Activated naive CD8-positive, alpha-beta T cell treated with anti-CD3 and anti-CD28 coated beads, Interleukin-2, amount 50 U/mL, for 24 hours (primary cell): ENCODE measurements at regions not wholly inside any gene's neighbourhood (a gene's known extent, or its start where the extent isn't known, plus 50 kb on each side); places are given as distances from the start of the nearest gene placed in this dataset.

Experiments used
- ATAC-seq: fragments of 150-1000 bp; cut with Tn5 transposase; one replicate; pipeline ENCODE4 v1.10.0; 2021
- DNase-seq: peaks from one replicate; pipeline ENCODE4 v3.0.0; 2021
- H3K27ac Mint-ChIP-seq: one replicate; pipeline ENCODE4 v1.8.0; 2021; ENCODE audit warnings: mild to moderate bottlenecking, mixed read lengths
- H3K27me3 Mint-ChIP-seq: one replicate; pipeline ENCODE4 v1.8.0; 2021; ENCODE audit warnings: mixed read lengths
- H3K36me3 Mint-ChIP-seq: one replicate; pipeline ENCODE4 v1.8.0; 2021; ENCODE audit warnings: low read depth, mixed read lengths
- H3K4me1 Mint-ChIP-seq: one replicate; pipeline ENCODE4 v1.8.0; 2021; ENCODE audit warnings: mixed read lengths
- H3K4me3 Mint-ChIP-seq: one replicate; pipeline ENCODE4 v1.8.0; 2021; ENCODE audit warnings: mild to moderate bottlenecking, moderate library complexity, mixed read lengths
- H3K9me3 Mint-ChIP-seq: one replicate; pipeline ENCODE4 v1.8.0; 2021; ENCODE audit warnings: mixed read lengths

DNA sequence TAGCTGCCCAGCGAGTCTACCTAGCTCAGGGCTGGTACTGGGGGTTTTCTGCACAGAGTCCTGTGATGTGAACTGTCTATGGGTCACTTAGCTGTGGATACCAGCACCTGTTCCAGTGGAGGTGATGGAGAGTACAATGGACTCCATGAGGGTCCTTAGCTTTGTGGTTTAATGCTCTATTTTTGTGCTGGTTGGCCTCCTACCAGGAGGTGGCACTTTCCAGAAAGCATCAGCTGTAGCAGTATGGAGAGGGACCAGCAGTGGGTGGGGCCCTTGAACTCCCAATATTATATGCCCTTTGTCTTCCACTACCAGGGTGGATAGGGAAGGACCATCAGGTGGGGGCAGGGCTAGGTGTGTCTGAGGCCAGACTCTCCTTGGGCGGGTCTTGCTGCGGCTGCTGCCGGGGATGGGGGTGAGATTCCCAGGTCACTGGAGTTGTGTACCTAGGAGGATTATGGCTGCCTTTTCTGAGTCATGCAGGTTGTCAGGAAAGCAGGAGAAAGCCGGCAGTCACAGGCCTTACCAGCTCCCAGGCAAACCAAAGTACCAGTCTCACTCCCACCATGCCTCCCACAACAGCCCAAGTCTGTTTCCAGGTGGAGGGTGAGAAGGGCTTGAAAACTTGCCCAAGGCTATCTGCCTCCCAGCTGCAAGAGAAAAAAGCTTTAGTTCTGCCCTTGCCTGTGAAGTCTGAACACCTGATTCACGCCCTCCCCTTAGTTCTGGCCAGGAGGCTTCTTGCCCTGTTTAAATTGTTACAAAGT is 163.0 kb upstream of the NUDT4 start:
- no peak for DNase-seq
- Mint-ChIP-seq H3K36me3 (no peaks in the 10 kb centered on the region), H3K9me3 (no peaks in the 10 kb centered on the region), H3K4me1 (no peaks in the 10 kb centered on the region), H3K4me3 (no peak overlapping the region), H3K27ac (no peak overlapping the region), H3K27me3 (no peaks in the 10 kb centered on the region)
- ATAC-seq: no peak

DNA sequence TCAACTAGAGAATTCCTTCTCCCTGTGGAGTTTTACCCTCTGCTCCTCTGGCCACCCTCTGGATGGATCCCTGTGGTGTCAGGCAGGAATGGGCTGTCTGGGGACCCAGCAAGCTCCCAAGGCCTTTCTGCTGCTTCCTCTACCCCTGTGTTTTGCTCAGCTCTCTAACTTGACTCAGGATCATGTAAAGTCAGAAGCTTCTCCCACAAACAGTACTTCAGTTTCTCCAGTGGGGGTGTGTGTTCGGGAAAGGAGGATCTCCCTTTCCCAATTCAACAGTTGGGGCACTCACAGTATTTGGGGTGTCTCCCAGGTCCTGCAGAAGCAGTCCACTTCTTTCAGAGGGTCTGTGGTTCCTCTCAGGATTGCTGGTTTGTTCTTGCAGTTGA is 162.4 kb upstream of the NUDT4 start:
- no peak for DNase-seq
- Mint-ChIP-seq H3K36me3 (no peaks in the 10 kb centered on the region), H3K4me1 (no peaks in the 10 kb centered on the region), H3K27me3 (no peaks in the 10 kb centered on the region), H3K9me3 (no peaks in the 10 kb centered on the region), H3K27ac (no peak overlapping the region), H3K4me3 (no peak overlapping the region)
- no peak for ATAC-seq

DNA sequence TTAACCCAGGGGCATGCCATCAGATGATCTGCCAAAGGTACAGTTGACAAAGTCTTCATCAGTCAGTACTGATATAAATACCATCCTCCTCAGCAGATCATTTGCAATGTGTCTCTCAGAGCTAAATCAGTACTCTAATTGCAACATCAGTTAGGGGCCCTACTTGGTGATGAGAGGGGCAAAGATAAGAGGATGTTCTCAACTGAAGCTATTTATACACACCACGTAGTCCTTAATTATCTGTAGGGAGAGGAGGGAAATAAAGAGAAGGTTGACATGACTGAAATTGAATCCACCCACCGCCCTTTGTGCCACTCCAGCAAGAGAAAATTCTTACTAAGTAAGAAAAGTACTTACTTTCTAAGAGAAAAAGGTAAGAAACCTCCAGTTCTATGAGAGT is 157.8 kb upstream of the NUDT4 start:
- ATAC-seq (no peak), DNase-seq (no peak)
- Mint-ChIP-seq H3K4me3 (no peak overlapping the region), H3K27ac (no peak overlapping the region), H3K27me3 (no peaks in the 10 kb centered on the region), H3K9me3 (peaks cover 7% of the 10 kb centered on the region), H3K36me3 (no peaks in the 10 kb centered on the region), H3K4me1 (peaks cover 1% of the 10 kb centered on the region)

DNA sequence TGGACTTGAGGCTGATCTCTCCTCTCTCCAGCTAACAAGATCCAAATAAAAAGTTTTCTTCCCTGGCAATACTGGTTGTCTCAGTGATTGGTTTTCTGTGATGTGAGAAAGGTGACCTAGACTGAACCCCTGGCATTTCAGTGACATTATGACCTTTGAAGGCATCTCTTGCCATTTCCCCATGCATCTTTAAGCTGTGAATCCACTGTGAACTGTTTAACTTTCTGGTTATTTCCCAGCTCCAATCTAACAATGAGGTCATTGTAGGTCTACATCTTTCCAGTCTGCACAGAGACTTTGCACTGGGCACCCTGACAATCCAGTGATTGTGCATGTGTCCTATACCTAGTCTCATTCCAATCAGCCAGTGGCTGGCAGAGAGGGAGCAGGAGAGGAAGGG is 155.9 kb upstream of the NUDT4 start:
- H3K27ac Mint-ChIP-seq: no peak overlapping the region
- no peak for DNase-seq
- H3K4me3 Mint-ChIP-seq: no peak overlapping the region
- H3K4me1 Mint-ChIP-seq: peaks cover 1% of the 10 kb centered on the region
- H3K36me3 Mint-ChIP-seq: no peaks in the 10 kb centered on the region
- H3K9me3 Mint-ChIP-seq: peaks cover 7% of the 10 kb centered on the region
- no peaks in the 10 kb centered on the region for H3K27me3 Mint-ChIP-seq
- no peak for ATAC-seq

DNA sequence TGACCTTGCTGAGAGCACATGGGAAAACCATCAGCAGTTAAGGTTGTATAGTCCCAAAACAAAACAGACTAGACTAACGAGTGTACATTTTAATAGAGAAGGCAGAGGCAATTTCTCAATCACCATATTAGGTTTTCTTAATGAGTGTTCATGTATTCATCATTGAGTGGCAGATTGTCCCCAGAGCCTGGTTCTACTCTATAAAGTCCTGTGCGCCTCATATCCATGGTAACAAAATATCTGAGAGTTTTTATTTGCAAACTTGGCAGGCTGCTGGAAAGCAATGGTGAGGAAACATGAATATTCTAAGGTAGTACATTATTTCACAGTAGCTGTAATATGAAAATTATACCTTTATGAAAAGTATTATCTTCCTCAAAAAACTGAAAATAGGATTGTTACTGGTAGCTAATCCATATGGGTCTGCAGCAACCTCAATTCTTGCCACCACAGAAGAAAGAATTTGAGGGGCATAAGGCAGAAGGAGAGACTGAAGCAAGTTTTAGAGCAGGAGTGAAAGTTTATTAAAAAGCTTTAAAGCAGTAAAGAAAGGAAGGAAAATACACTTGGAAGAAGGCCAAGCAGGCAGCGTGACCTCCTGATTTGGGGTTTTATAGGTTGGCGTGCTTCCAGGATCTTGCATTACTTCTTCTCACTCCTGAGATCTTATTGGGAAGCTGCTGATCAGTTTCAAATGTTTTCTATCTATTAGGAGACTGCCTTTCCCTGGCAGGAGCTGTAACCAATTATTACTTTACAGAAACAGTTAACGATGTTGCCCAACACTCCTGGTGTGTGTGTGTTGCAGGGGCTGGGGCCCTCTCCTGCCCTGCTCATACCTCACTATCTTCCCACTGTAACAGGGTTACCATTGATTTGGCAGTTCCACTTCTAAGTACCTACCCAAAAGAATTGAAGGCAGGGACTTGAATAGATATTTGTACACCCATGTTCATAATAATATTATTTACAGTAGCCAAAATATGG is 154.0 kb upstream of the NUDT4 start:
- ATAC-seq (no peak), DNase-seq (no peak)
- Mint-ChIP-seq H3K27ac (no peak overlapping the region), H3K9me3 (peaks cover 14% of the 10 kb centered on the region), H3K36me3 (no peaks in the 10 kb centered on the region), H3K27me3 (no peaks in the 10 kb centered on the region), H3K4me1 (peaks cover 1% of the 10 kb centered on the region), H3K4me3 (no peak overlapping the region)

DNA sequence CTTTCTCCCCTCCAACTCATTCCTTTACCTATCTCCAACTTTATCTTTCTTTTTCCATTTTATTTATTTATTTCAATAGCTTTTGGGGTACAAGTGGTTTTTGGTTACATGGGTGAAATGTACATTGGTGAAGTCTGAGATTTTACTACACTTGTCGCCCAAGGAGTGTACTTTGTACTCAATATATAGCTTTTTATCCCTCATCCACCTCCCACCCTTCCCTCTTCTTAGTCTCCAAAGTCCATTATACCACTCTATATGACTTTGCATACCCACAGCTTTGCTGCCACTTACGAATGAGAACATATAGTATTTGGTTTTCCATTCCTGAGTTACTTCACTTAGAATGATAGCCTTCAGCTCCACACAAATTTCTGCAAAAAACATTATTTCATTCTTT is 152.6 kb upstream of the NUDT4 start:
- Mint-ChIP-seq H3K4me1 (peaks cover 1% of the 10 kb centered on the region), H3K27ac (no peak overlapping the region), H3K36me3 (no peaks in the 10 kb centered on the region), H3K27me3 (no peaks in the 10 kb centered on the region), H3K9me3 (peaks cover 14% of the 10 kb centered on the region), H3K4me3 (no peak overlapping the region)
- DNase-seq (no peak), ATAC-seq (no peak)

DNA sequence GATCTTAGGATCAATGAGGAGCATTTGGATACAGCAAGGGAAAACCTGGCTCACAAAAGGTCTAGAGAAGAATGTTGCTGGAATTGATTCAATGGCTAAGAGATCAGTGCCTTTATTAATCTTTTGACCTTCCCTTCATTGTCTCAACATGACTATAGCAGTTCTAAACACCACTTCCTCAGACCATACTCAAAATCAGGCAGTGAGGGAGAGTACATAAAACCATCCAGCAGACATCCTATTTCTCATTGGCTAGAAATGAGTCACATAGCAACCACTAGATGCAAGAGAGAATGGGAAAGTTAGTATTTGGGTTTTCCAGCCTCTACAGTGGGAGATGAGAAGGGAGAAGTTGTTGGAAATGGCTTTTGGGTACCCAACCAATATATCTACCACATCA is 151.4 kb upstream of the NUDT4 start:
- Mint-ChIP-seq H3K36me3 (no peaks in the 10 kb centered on the region), H3K9me3 (peaks cover 13% of the 10 kb centered on the region), H3K27ac (no peak overlapping the region), H3K4me1 (peaks cover 1% of the 10 kb centered on the region), H3K27me3 (no peaks in the 10 kb centered on the region), H3K4me3 (no peak overlapping the region)
- DNase-seq (no peak), ATAC-seq (no peak)

DNA sequence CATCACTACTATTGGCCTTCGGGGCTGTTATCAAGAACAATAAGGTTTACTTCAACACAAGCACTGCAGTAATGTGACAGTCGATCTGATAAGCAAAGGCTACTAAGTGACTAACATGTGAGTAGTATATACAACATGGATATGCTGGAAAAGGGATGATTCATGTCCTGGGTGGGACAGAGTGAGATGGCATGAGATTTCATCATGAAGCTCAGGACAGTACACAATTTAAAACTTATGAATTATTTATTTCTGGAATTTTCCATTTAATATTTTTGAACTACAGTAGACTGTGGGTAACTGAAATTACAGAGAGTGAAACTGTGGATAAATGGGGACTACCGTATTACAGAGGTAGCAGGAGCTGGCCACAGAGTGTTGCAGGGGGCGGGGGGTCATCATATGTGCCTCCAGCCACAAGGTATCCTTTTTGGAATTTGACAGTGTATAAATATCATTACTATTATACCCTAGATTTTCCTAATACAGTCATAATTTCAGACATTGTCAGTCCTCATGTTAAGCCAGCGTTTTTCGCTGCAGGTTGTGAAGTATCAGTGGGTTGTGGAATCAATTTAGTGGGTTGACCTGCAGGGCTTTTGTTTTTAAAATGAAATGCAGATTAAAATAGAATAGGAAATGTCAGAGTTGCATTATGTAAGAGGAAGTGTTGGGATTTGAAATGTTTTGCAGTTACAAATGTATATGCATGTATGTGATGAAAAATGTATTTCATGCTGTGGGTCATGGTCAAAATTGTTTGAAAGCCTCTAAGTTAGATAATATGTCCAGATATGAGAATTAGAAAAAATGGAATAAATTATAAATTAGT is 148.0 kb upstream of the NUDT4 start:
- ATAC-seq: no peak
- peaks cover 7% of the 10 kb centered on the region for H3K9me3 Mint-ChIP-seq
- no peaks in the 10 kb centered on the region for H3K27me3 Mint-ChIP-seq
- no peaks in the 10 kb centered on the region for H3K4me1 Mint-ChIP-seq
- DNase-seq: no peak
- H3K36me3 Mint-ChIP-seq: no peaks in the 10 kb centered on the region
- H3K27ac Mint-ChIP-seq: no peak overlapping the region
- H3K4me3 Mint-ChIP-seq: no peak overlapping the region

DNA sequence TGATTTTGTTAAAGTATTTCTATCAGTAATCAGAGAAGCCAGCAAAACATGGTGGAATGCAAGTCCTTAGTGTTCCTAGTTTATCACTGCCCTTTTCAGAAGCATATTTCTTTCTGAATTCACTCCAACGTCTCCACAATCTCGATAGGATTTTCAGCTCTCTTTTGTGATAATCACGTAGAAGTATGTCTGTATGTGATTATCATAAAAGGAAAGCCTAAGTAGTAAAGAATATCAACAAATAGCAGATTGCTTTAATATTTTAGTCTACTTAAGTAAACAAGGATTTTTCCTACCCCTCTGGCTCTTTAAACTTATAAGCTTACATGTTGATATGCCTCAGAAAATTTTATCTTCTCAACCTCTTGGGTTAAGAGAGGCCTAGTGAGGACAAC is 147.4 kb upstream of the NUDT4 start:
- Mint-ChIP-seq H3K4me3 (no peak overlapping the region), H3K27ac (no peak overlapping the region), H3K27me3 (no peaks in the 10 kb centered on the region), H3K4me1 (no peaks in the 10 kb centered on the region), H3K9me3 (peaks cover 7% of the 10 kb centered on the region), H3K36me3 (no peaks in the 10 kb centered on the region)
- DNase-seq (no peak), ATAC-seq (no peak)

DNA sequence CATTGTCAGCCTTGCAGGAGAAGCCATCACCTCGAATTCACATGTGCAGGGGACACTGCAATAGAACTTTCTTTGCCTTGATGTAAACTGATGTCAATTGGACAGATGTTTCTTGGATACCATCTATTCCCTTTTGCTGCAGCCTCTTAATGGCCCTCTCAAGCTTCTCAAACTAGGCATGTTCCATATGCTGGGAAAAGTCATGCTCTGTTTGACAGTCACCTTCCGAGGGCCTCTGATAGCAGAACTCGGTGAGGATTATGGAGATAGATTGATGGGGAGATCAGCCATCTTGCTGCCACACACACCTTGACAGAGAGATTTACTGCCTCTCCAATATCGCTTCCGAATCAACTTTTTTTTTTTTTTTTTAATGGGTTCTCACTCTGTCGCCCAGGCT is 145.8 kb upstream of the NUDT4 start:
- no peak overlapping the region for H3K27ac Mint-ChIP-seq
- H3K36me3 Mint-ChIP-seq: no peaks in the 10 kb centered on the region
- no peaks in the 10 kb centered on the region for H3K27me3 Mint-ChIP-seq
- H3K9me3 Mint-ChIP-seq: peaks cover 7% of the 10 kb centered on the region
- ATAC-seq: no peak
- DNase-seq: no peak
- no peak overlapping the region for H3K4me3 Mint-ChIP-seq
- no peaks in the 10 kb centered on the region for H3K4me1 Mint-ChIP-seq

DNA sequence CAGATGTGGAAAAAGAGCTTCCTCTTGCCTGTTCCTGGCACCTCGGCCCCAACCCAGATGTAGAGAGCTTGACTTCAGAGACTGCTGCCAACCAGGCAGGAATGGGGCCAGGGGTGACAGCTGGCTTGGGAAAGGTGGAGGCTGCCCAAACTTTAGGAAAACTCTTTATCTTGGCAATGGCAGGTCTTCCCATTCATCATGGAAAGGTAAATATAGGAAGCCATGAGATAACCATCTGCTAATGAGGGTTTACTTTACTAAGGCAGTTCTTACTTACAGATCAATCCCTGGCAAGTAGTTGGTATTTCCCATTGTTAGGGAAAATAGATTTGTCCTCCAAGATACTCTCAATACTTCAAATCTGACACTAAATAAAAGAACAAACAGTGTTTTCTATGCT is 143.1 kb upstream of the NUDT4 start:
- ATAC-seq (no peak), DNase-seq (no peak)
- peaks cover 3% of the 10 kb centered on the region for H3K9me3 Mint-ChIP-seq
- no peaks in the 10 kb centered on the region for H3K36me3 Mint-ChIP-seq
- no peaks in the 10 kb centered on the region for H3K27me3 Mint-ChIP-seq
- H3K4me3 Mint-ChIP-seq: no peak overlapping the region
- no peak overlapping the region for H3K27ac Mint-ChIP-seq
- no peaks in the 10 kb centered on the region for H3K4me1 Mint-ChIP-seq

DNA sequence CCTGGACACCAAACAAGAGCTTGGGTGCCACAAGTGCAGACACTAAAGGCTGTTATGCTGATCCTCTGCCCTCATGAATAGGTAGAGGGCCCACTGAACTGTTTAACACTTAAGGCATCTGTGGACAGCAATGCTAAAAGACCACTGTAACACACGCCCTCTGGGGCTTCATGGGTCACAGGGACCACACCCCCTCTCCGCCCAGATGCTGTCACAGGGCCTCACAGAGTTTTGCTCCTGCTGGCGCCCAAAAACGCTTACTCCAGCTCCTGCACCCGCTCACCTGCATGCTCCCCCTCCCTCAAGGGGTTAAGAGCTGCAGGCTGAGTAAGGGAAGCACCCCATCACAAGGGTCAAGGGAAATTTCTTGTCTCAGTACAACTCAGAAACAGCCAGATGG is 141.8 kb upstream of the NUDT4 start:
- Mint-ChIP-seq H3K27me3 (no peaks in the 10 kb centered on the region), H3K4me1 (no peaks in the 10 kb centered on the region), H3K27ac (no peak overlapping the region), H3K36me3 (no peaks in the 10 kb centered on the region), H3K4me3 (no peak overlapping the region), H3K9me3 (peaks cover 6% of the 10 kb centered on the region)
- ATAC-seq: no peak
- DNase-seq: no peak

DNA sequence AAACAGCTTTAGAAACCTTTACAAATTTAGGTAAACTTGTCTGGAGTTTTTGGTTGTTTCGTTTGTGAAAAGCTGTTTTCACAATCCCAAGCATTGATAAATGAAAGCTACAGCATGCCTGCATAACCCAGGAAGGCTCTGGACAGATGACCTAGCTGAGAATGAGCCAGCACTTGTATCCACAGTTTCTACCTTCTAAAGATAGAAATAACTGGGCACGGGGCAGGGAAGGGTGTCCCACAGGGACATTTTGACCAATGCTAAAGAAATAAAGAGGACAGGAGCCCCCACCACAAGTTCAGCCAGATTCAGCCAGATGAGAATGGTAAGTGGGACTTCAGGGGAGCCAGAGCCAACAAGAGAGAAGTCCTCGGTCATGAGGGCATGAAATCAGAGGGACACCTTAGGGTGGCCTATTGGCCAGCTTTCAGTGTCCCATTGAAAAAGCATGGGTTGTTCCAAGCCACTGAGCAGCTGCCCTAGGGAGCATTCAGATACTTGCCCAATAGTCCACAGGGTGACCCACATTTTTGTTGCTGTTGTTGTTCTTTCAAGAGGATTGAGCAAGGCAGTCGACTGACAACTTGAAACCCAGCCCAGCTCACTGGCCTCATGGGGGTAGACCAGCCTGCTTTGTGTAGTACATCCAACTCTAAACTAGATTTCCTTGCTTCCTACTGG is 140.3 kb upstream of the NUDT4 start:
- ATAC-seq: no peak
- no peaks in the 10 kb centered on the region for H3K36me3 Mint-ChIP-seq
- DNase-seq: no peak
- no peaks in the 10 kb centered on the region for H3K4me1 Mint-ChIP-seq
- no peaks in the 10 kb centered on the region for H3K27me3 Mint-ChIP-seq
- peaks cover 6% of the 10 kb centered on the region for H3K9me3 Mint-ChIP-seq
- H3K27ac Mint-ChIP-seq: no peak overlapping the region
- no peak overlapping the region for H3K4me3 Mint-ChIP-seq
